Mucosa of descending colon (tissue), 3 donors: ENCODE measurements at regions not wholly inside any gene's neighbourhood (a gene's known extent, or its start where the extent isn't known, plus 50 kb on each side); places are given as distances from the start of the nearest gene placed in this dataset.
"Not testable (repeated sequence)": the region's sequence is repeated elsewhere in the genome, so short reads cannot be mapped to it uniquely, and the experiment has no call there.

Experiments
- ATAC-seq: fragments of 200-7000 bp; cut with Tn5 transposase; one replicate; pipeline ENCODE4 v1.9.1; 2020; ENCODE audit warnings: mild to moderate bottlenecking, moderate library complexity
- DNase-seq, 3 donors: peaks; one replicate each; pipeline ENCODE4 v3.0.0-alpha.2; 2020
- H3K36me3 ChIP-seq: fragments of 200-600 bp; one replicate; pipeline ENCODE4 v1.8.0; 2021; ENCODE audit warnings: low read depth, mild to moderate bottlenecking
- H3K4me1 ChIP-seq: fragments of 200-600 bp; one replicate; pipeline ENCODE4 v1.8.0; 2021; ENCODE audit warnings: low read depth, mild to moderate bottlenecking
- H3K4me3 ChIP-seq: fragments of 200-600 bp; one replicate; pipeline ENCODE4 v1.8.0; 2021; ENCODE audit warnings: mild to moderate bottlenecking
- H3K9me3 ChIP-seq: fragments of 200-600 bp; one replicate; pipeline ENCODE4 v1.8.0; 2021; ENCODE audit warnings: mild to moderate bottlenecking
- CTCF ChIP-seq: fragments of 200-600 bp; IDR thresholded peaks from one replicate; pipeline ENCODE4 v1.8.0; 2022; ENCODE audit warnings: antibody characterized with exemption, mild to moderate bottlenecking
- intact Hi-C, 2 donors: fragments of 100-400 bp; cut with DNase I in 1 of 2; cut with micrococcal nuclease in 1 of 2; formaldehyde crosslinking; loops; one replicate each; pipeline versions ENCODE4 v1.11.0 to v1.11.1; 2022; cut with DNase I, micrococcal nuclease
- donor health status: DM: no; HTN: no; CAD: no; lungs with moderate emphysema.
- donor health status: DM: no; HTN: no; CAD: no.
- donor health status: DM: no; HTN: yes; CAD: no.

- no peaks in the 10 kb centered on the region for H3K4me1 ChIP-seq
- H3K9me3 ChIP-seq = no peaks in the 10 kb centered on the region
- no peak overlapping the region for H3K4me3 ChIP-seq
- intact Hi-C loops = no loop called here
- H3K36me3 ChIP-seq = no peaks in the 10 kb centered on the region
- DNase-seq (no peak), ATAC-seq (no peak)
- TF ChIP-seq CTCF = no peak
These were observed 290.1 kb downstream of the AGTPBP1 start for GRCh38 chr9:85451680-85452079.

GRCh38 chr9:85445887-85446286 lies 295.9 kb downstream of the AGTPBP1 start:
- no peak for ATAC-seq

GRCh38 chr9:85444243-85444642 lies 297.5 kb downstream of the AGTPBP1 start:
- H3K4me1 ChIP-seq = no peaks in the 10 kb centered on the region
- DNase-seq = no peak
- intact Hi-C loops = no loop called here
- no peak for TF ChIP-seq CTCF
- ATAC-seq = no peak
- no peak overlapping the region for H3K4me3 ChIP-seq
- H3K9me3 ChIP-seq = no peaks in the 10 kb centered on the region
- H3K36me3 ChIP-seq = no peaks in the 10 kb centered on the region

More at GRCh38 chr9:85445887-85446286, 295.9 kb downstream of the AGTPBP1 start:
- TF ChIP-seq CTCF = no peak
- no peak for DNase-seq
- Histone ChIP-seq H3K4me3 (no peak overlapping the region), H3K4me1 (no peaks in the 10 kb centered on the region), H3K9me3 (no peaks in the 10 kb centered on the region), H3K36me3 (no peaks in the 10 kb centered on the region)
- intact Hi-C loops = no loop called here

- no peak for TF ChIP-seq CTCF
- H3K4me3 ChIP-seq = no peak overlapping the region
- H3K4me1 ChIP-seq = no peaks in the 10 kb centered on the region
- no peaks in the 10 kb centered on the region for H3K9me3 ChIP-seq
- H3K36me3 ChIP-seq = no peaks in the 10 kb centered on the region
- ATAC-seq = no peak
- intact Hi-C loops = no loop called here
- no peak for DNase-seq
These were observed 298.6 kb downstream of the AGTPBP1 start for GRCh38 chr9:85443190-85443598.

GRCh38 chr9:85439791-85440190 lies 302.0 kb downstream of the AGTPBP1 start:
- H3K9me3 ChIP-seq = no peaks in the 10 kb centered on the region
- no peak overlapping the region for H3K4me3 ChIP-seq
- ATAC-seq = no peak
- H3K4me1 ChIP-seq = no peaks in the 10 kb centered on the region
- DNase-seq = no peak
- TF ChIP-seq CTCF = no peak
- intact Hi-C loops = no loop called here
- H3K36me3 ChIP-seq = no peaks in the 10 kb centered on the region

- H3K36me3 ChIP-seq, H3K4me3 ChIP-seq, H3K4me1 ChIP-seq, ATAC-seq, intact Hi-C loops, DNase-seq, H3K9me3 ChIP-seq: not testable (repeated sequence)
These were observed 307.8 kb downstream of the AGTPBP1 start for GRCh38 chr9:85433956-85434355.

- intact Hi-C loops, H3K9me3 ChIP-seq, H3K4me3 ChIP-seq, ATAC-seq, H3K36me3 ChIP-seq, H3K4me1 ChIP-seq, DNase-seq: not testable (repeated sequence)
These were observed 308.2 kb downstream of the AGTPBP1 start for GRCh38 chr9:85433551-85433950.
